ENCODE measurements at regions not wholly inside any gene's neighbourhood (a gene's known extent, or its start where the extent isn't known, plus 50 kb on each side); places are given as distances from the start of the nearest gene placed in this dataset.
"Not testable (repeated sequence)": the region's sequence is repeated elsewhere in the genome, so short reads cannot be mapped to it uniquely, and the experiment has no call there.

DNA sequence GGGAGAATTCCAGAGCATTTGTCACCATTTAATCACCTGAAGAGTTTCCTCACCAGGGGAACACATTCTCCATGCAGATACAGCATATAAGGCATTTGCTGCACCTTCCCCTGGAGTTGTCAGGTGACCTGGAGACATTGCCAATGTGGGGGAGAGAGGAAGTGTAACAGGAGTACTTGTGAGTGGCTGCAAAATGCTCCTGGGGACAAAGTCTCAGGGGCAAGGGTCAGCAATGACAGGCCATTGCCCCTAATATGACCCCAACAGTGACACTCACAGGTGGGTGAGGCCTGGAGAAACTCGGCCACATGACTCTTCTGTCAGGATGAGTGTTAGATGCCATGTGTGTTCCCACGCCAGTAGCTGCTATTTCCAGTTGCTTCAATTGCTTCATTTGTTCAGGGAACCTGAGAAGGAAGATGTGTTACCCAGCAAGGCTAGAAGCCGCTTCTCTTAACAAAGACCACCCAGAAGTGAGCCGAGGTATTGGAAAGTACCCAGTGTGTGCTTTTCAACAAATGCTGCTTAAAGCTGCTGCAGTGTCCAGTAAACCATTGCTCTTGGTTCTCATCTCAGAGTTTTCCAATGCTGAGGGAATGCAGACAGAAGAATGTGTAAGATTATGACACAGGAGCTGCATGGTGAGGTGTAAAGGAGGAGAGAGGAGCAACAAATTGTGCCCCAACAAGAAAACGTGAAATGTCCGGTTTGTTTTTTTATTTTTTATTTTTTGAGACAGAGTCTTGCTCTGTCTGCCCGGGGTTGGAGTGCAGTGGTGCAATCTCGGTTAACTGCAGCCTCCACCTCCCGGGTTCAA, 128.2 kb upstream of the SLC44A1 start:
- intact Hi-C loops (cut with micrococcal nuclease) = no loop called here
- no peaks in the 10 kb centered on the region for H3K9me3 Mint-ChIP-seq
- no peaks in the 10 kb centered on the region for H3K36me3 Mint-ChIP-seq (ENCODE audit: low read depth)
- no peak overlapping the region for H3K27ac Mint-ChIP-seq
- ChIA-PET CTCF (interaction anchor here (1.0 kb wide), 1 partner anchor 253 kb away, joined by 3 read pairs; no protein-coding TSS in a partner anchor), POLR2A (no interaction called here)
- H3K4me1 Mint-ChIP-seq = peaks cover 19% of the 10 kb centered on the region
- H3K27me3 Mint-ChIP-seq = no peaks in the 10 kb centered on the region
- no peak overlapping the region for H3K4me3 Mint-ChIP-seq
- TF ChIP-seq, protein P1, sequence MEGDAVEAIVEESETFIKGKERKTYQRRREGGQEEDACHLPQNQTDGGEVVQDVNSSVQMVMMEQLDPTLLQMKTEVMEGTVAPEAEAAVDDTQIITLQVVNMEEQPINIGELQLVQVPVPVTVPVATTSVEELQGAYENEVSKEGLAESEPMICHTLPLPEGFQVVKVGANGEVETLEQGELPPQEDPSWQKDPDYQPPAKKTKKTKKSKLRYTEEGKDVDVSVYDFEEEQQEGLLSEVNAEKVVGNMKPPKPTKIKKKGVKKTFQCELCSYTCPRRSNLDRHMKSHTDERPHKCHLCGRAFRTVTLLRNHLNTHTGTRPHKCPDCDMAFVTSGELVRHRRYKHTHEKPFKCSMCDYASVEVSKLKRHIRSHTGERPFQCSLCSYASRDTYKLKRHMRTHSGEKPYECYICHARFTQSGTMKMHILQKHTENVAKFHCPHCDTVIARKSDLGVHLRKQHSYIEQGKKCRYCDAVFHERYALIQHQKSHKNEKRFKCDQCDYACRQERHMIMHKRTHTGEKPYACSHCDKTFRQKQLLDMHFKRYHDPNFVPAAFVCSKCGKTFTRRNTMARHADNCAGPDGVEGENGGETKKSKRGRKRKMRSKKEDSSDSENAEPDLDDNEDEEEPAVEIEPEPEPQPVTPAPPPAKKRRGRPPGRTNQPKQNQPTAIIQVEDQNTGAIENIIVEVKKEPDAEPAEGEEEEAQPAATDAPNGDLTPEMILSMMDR (IDR thresholded peaks at IDR 0.05) = no peak
- ATAC-seq (ENCODE audit: low read depth) = no peak
- no peak for DNase-seq

DNA sequence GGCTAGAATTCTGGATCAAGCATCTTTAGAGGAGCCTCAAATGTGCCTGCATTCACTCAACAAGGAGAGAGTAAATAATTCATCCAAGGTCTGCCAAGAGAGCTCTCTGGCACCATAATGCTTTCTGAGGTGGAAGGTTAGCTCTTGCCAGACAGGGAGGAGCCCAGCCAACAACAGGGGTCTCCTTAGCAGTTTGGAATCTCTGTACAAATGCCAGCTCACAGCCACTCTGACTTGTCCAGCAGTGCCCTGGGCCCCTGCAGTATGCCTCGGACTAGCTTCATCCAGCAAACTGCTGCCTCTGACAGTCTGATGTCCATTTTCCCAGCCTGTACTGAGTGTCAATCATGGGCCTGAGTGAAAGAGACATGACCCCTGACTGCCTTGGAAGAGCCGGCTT, 127.2 kb upstream of the SLC44A1 start:
- no peaks in the 10 kb centered on the region for H3K36me3 Mint-ChIP-seq (ENCODE audit: low read depth)
- ATAC-seq (ENCODE audit: low read depth) (no peak), DNase-seq (no peak)
- no peak overlapping the region for H3K4me3 Mint-ChIP-seq
- H3K27me3 Mint-ChIP-seq = no peaks in the 10 kb centered on the region
- POLR2A ChIA-PET = no interaction called here
- H3K9me3 Mint-ChIP-seq = no peaks in the 10 kb centered on the region
- TF ChIP-seq, protein P1 (IDR thresholded peaks at IDR 0.05) = no peak
- CTCF ChIA-PET = interaction anchor here (1.0 kb wide), 1 partner anchor 254 kb away, joined by 3 read pairs; no protein-coding TSS in a partner anchor
- H3K27ac Mint-ChIP-seq = no peak overlapping the region
- intact Hi-C loops (cut with micrococcal nuclease) = no loop called here
- peaks cover 19% of the 10 kb centered on the region for H3K4me1 Mint-ChIP-seq

DNA sequence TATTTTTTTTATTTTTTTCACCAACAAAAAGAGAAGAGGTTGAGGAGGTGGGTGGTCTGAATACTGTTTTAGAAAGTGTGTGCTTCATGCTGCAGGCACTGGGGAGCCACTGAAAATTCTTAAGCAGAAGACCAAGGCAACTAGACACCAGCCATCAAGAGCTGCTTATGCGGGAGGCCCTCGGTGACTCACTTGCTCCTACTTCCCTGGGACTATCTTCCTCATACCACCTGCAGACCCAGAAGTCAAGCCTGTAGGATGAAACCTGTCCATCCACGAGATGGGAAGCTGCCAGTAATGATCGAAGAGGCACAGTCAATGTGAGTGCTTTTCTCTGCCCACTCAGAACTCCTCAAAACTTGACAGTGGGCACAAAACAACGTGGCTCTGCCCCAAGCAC, 125.8 kb upstream of the SLC44A1 start:
- intact Hi-C loops (cut with micrococcal nuclease) = no loop called here
- no peaks in the 10 kb centered on the region for H3K27me3 Mint-ChIP-seq
- peaks cover 19% of the 10 kb centered on the region for H3K4me1 Mint-ChIP-seq
- H3K36me3 Mint-ChIP-seq (ENCODE audit: low read depth) = no peaks in the 10 kb centered on the region
- H3K9me3 Mint-ChIP-seq = no peaks in the 10 kb centered on the region
- no peak for DNase-seq
- TF ChIP-seq, protein P1 (IDR thresholded peaks at IDR 0.05) = no peak
- ChIA-PET CTCF (no interaction called here), POLR2A (interaction anchor here (0.5 kb wide), 1 partner anchor 117 kb away, joined by 3 read pairs; no protein-coding TSS in a partner anchor)
- no peak for ATAC-seq (ENCODE audit: low read depth)
- H3K4me3 Mint-ChIP-seq = no peak overlapping the region
- H3K27ac Mint-ChIP-seq = no peak overlapping the region

DNA sequence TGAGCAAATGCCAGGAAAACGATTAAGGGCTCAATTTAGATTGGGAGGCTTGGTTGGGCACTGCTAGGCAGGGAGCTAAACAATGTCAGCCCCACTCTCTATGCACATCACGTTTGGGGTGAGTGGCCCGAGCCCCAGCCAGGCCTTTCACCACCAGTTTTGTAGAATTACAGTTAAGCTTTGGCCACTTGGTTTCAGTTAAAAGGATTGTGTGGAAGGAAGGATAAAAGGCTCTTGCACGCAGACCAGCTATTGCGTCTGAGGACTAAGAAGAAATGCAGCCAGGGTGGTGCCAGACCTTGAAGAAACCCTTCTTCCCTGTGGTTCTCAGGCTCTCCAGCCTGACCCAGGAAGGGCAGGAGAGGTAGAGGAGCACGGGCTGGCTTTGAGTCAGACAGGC, 125.3 kb upstream of the SLC44A1 start:
- ChIA-PET CTCF (no interaction called here), POLR2A (interaction anchor here (0.5 kb wide), 1 partner anchor 118 kb away, joined by 3 read pairs; no protein-coding TSS in a partner anchor)
- Mint-ChIP-seq H3K36me3 (ENCODE audit: low read depth) (no peaks in the 10 kb centered on the region), H3K27me3 (no peaks in the 10 kb centered on the region), H3K9me3 (no peaks in the 10 kb centered on the region), H3K27ac (no peak overlapping the region), H3K4me3 (no peak overlapping the region), H3K4me1 (peaks cover 13% of the 10 kb centered on the region)
- TF ChIP-seq, protein P1 (IDR thresholded peaks at IDR 0.05) = no peak
- no peak for DNase-seq
- intact Hi-C loops (cut with micrococcal nuclease) = no loop called here
- ATAC-seq (ENCODE audit: low read depth) = no peak

DNA sequence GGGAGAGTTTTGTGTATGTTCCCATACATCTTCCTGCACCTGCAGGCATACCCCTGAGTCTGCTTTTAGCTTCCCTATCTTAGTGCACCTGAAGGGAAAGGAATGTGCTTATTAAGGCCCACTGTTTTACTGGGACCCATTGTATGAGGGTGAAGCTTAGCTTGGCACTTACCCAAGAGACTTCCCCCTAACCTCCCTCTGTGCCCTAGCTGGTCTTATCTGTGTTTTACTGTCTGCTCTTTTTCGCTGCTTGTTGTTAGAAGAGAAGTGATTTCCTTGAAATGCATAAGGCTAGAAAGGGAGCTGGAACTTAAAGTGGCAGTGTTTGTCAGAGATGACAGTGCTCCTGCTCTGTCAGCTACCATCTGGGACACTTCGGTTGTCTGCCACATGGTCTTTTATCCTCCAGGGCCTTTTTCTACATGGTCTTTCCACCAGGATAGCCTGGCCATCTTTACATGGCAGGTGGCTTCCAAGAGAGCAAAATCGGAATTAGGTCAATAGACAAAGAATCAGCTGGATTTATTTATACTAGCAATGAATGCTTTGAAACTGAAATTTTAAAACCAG, 122.5 kb upstream of the SLC44A1 start:
- Mint-ChIP-seq H3K4me3 (no peak overlapping the region), H3K9me3 (no peaks in the 10 kb centered on the region), H3K36me3 (ENCODE audit: low read depth) (no peaks in the 10 kb centered on the region), H3K27me3 (no peaks in the 10 kb centered on the region), H3K4me1 (peaks cover under 1% of the 10 kb centered on the region), H3K27ac (no peak overlapping the region)
- intact Hi-C loops (cut with micrococcal nuclease) = no loop called here
- ChIA-PET POLR2A (no interaction called here), CTCF (no interaction called here)
- TF ChIP-seq, protein P1 (IDR thresholded peaks at IDR 0.05) = no peak
- no peak for ATAC-seq (ENCODE audit: low read depth)
- DNase-seq = no peak

DNA sequence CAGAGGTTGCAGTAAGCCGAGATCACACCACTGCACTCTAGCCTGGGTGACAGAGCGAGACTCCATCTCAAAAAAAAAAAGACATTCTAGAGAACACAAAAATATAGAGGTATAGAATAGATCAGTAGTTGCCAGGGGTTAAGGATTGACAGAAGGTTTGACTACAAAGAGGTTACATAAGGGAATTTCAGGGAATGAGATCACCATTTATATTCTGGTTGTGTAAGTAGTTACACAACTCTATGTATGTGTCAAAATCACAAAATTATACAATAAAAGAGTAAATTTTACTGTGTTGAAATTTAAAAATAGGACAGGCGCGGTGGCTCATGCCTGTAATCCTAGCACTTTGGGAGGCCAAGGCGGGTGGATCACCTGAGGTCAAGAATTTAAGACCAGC, 119.9 kb upstream of the SLC44A1 start:
- H3K9me3 Mint-ChIP-seq; DNase-seq; H3K27me3 Mint-ChIP-seq; CTCF ChIA-PET; H3K36me3 Mint-ChIP-seq (ENCODE audit: low read depth); POLR2A ChIA-PET; ATAC-seq (ENCODE audit: low read depth); H3K27ac Mint-ChIP-seq; intact Hi-C loops (cut with micrococcal nuclease); H3K4me3 Mint-ChIP-seq: not testable (repeated sequence)
- H3K4me1 Mint-ChIP-seq = peaks cover 21% of the 10 kb centered on the region
